ENCODE measurements at regions not wholly inside any gene's neighbourhood (a gene's known extent, or its start where the extent isn't known, plus 50 kb on each side); places are given as distances from the start of the nearest gene placed in this dataset.

DNA sequence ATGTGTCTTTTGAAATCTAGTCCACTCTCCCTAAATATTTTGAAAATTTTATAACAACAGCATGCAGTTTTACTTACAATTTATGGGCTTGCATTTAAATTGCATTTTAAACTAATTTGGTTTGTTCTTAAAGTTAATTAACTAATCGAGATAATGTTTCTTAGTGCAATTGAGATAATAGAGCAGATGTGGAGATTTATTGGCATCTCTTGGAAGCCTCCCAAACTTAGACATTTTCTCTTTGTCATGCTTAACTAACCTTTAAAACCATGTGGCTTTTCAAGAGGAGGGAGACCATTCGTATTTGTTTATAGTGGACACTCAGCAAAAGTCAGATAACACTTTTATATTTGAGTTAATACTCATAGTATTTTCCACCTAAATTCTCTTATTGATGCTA is 887.0 kb upstream of the CELF2 start:
- Mint-ChIP-seq H3K27me3 (no peaks in the 10 kb centered on the region), H3K9me3 (no peaks in the 10 kb centered on the region), H3K4me1 (no peaks in the 10 kb centered on the region), H3K36me3 (no peaks in the 10 kb centered on the region), H3K4me3 (no peak overlapping the region), H3K27ac (no peak overlapping the region)
- DNase-seq (ENCODE audit: low spot score in 2 of 2) (no peak), ATAC-seq (ENCODE audit: low read depth) (no peak)

DNA sequence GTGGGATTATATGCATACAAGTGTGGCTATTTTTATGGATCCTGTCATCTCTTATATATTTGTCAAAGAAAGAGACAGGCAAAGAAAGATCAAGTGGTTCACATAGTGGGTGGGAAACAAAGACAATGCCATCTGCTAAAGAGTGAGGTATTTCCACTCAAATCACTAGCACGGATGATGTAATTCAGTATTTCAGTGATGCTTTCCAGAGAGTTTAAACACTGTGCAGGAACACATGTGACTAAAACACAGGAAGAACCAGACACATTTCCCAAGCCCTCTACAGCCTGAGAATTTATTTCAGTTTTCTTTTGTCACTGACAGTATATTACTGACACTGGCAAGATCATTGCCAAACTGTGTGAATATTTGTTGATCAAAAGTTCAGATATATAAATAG is 885.7 kb upstream of the CELF2 start:
- Mint-ChIP-seq H3K4me1 (no peaks in the 10 kb centered on the region), H3K27me3 (no peaks in the 10 kb centered on the region), H3K9me3 (no peaks in the 10 kb centered on the region), H3K36me3 (no peaks in the 10 kb centered on the region), H3K4me3 (no peak overlapping the region), H3K27ac (no peak overlapping the region)
- ATAC-seq (ENCODE audit: low read depth) (no peak), DNase-seq (ENCODE audit: low spot score in 2 of 2) (no peak)

- no peak for DNase-seq (ENCODE audit: low spot score in 2 of 2)
- H3K4me1 Mint-ChIP-seq, result no peaks in the 10 kb centered on the region
- no peak for ATAC-seq (ENCODE audit: low read depth)
- no peaks in the 10 kb centered on the region for H3K27me3 Mint-ChIP-seq
- H3K4me3 Mint-ChIP-seq, result no peak overlapping the region
- no peaks in the 10 kb centered on the region for H3K36me3 Mint-ChIP-seq
- no peaks in the 10 kb centered on the region for H3K9me3 Mint-ChIP-seq
- no peak overlapping the region for H3K27ac Mint-ChIP-seq
Measured at GRCh38 chr10:10133281-10133680, 884.4 kb upstream of the CELF2 start.

- no peaks in the 10 kb centered on the region for H3K9me3 Mint-ChIP-seq
Measured at GRCh38 chr10:10138685-10139084, 879.0 kb upstream of the CELF2 start.

DNA sequence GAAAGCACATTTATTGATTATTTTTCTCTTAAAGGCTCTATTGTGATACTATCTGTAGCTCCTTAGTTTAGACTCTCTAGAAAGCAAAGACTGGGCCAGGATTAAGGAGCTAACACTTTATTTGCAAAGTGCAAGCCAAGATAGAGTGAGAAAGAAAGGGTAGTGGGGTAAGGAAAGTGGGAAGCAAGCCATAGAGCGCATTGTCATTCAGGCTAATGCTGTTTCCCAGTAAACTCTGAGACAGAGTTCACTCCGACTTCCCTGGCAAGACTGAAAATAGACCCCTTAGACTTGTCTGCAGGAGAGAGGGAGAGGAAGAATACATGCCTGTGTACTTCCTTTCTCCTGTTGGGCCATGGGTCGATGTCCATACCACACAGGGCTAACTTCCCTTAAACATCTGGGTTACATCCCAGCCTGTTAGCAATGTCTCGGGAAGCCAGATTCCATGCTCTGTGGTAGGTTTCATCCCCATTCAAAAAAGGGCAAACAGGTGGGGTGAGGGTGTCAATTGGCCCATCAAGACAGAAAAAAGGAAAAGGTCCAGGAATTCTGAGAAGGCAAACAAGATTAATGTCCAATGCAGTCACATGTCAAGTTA is 875.8 kb upstream of the CELF2 start:
- Mint-ChIP-seq H3K9me3 (no peaks in the 10 kb centered on the region), H3K27me3 (no peaks in the 10 kb centered on the region), H3K36me3 (no peaks in the 10 kb centered on the region), H3K4me1 (peaks cover 7% of the 10 kb centered on the region), H3K27ac (no peak overlapping the region), H3K4me3 (no peak overlapping the region)
- ATAC-seq (ENCODE audit: low read depth) (no peak), DNase-seq (ENCODE audit: low spot score in 2 of 2) (no peak)

More at GRCh38 chr10:10138685-10139084, 879.0 kb upstream of the CELF2 start:
- Mint-ChIP-seq H3K27me3 (no peaks in the 10 kb centered on the region), H3K4me3 (peak overlapping the region; percentile 48), H3K27ac (peak overlapping the region; percentile 48), H3K4me1 (peaks cover 7% of the 10 kb centered on the region), H3K36me3 (no peaks in the 10 kb centered on the region)
- ATAC-seq (ENCODE audit: low read depth) (no peak), DNase-seq (ENCODE audit: low spot score in 2 of 2) (no peak)

- H3K4me3 Mint-ChIP-seq, result no peak overlapping the region
- no peaks in the 10 kb centered on the region for H3K27me3 Mint-ChIP-seq
- no peaks in the 10 kb centered on the region for H3K9me3 Mint-ChIP-seq
- no peak overlapping the region for H3K27ac Mint-ChIP-seq
- no peak for ATAC-seq (ENCODE audit: low read depth)
- no peaks in the 10 kb centered on the region for H3K4me1 Mint-ChIP-seq
- no peak for DNase-seq (ENCODE audit: low spot score in 2 of 2)
- H3K36me3 Mint-ChIP-seq, result no peaks in the 10 kb centered on the region
Measured at GRCh38 chr10:10146604-10147003, 871.1 kb upstream of the CELF2 start.

DNA sequence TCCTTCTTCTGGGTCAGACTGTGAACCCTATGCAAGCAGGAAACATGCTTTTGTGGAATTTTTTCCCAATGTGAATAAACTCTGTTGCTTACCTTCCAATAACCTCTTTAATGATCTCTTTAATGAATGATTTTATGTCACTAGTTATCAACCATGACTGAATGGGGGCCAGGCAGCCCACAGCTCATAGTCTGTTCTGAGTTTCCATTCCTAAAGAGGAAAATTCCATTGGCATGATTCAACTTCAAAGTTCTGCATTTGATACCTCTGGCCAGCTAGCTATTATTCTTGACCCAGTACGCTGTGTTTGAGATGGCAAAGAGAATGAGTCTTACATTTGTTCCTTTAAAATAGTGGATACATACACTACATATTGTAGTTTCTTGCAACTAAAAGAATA is 867.8 kb upstream of the CELF2 start:
- no peak overlapping the region for H3K4me3 Mint-ChIP-seq
- ATAC-seq (ENCODE audit: low read depth) (no peak), DNase-seq (ENCODE audit: low spot score in 2 of 2) (no peak)
- no peaks in the 10 kb centered on the region for H3K4me1 Mint-ChIP-seq
- H3K9me3 Mint-ChIP-seq, result no peaks in the 10 kb centered on the region
- no peaks in the 10 kb centered on the region for H3K36me3 Mint-ChIP-seq
- H3K27ac Mint-ChIP-seq, result no peak overlapping the region
- peaks cover 1% of the 10 kb centered on the region for H3K27me3 Mint-ChIP-seq

DNA sequence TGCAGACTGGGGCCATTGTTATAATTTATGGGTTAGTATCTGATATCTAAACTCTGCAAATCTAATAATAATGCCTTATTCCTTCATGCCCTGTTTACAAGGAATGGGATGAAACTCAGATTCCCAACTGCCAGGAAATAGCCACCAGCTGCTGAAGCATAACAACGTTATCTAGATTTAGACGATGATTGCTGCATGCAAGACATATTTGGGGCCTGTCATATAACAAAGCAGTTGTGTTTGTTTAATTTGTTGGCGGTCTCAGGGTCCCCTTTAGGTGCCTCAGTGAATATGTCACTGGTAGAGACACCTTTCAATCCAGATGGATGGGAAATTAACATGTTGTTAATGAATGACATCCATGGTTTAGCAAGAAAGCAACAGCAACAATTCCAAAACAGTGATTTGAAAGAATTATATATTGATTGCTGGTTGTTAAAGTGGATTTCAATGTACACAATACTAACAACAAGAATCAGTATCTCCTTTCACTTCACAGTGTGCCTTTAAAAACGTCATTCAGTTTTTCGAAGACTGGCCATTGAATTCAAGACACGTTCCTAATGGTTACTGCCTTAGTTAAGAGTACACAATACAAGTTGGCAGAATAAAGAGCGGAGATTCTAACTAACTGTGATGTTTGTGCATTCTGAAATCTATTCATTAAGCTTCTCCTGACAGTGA is 860.6 kb upstream of the CELF2 start:
- Mint-ChIP-seq H3K9me3 (peaks cover 2% of the 10 kb centered on the region), H3K36me3 (no peaks in the 10 kb centered on the region), H3K4me1 (no peaks in the 10 kb centered on the region), H3K27me3 (no peaks in the 10 kb centered on the region), H3K4me3 (no peak overlapping the region), H3K27ac (no peak overlapping the region)
- ATAC-seq (ENCODE audit: low read depth) (no peak), DNase-seq (ENCODE audit: low spot score in 2 of 2) (no peak)

DNA sequence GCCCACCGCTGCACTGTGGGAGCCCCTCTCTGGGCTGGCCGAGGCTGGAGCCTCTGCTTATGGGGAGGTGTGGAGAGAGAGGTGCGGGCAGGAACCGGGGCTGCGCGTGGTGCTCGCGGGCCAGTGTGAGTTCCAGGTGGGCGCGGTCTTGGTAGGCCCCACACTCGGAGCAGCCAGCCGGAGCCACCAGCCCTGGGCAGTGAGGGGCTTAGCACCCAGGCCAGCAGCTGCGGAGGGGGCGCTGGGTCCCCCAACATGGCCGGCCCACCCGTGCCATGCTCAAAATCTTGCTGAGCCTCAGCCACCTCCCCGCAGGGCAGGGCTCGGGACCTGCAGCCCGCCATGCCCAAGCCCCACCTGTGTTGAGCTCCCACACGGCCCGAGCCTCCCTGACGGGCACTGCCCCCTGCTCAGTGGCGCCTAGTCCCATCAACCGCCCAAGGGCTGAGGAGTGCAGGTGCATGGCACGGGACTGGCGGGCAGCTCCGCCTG is 856.8 kb upstream of the CELF2 start:
- Mint-ChIP-seq H3K9me3 (peaks cover 8% of the 10 kb centered on the region), H3K27me3 (no peaks in the 10 kb centered on the region), H3K27ac (no peak overlapping the region), H3K4me1 (peaks cover 3% of the 10 kb centered on the region), H3K36me3 (no peaks in the 10 kb centered on the region), H3K4me3 (no peak overlapping the region)
- ATAC-seq (ENCODE audit: low read depth) (no peak), DNase-seq (ENCODE audit: low spot score in 2 of 2) (no peak)

GRCh38 chr10:10164848-10165247 is 852.8 kb upstream of the CELF2 start:
- Mint-ChIP-seq H3K9me3 (peaks cover 7% of the 10 kb centered on the region), H3K27ac (no peak overlapping the region), H3K4me1 (peaks cover 3% of the 10 kb centered on the region), H3K36me3 (no peaks in the 10 kb centered on the region), H3K27me3 (no peaks in the 10 kb centered on the region), H3K4me3 (no peak overlapping the region)
- DNase-seq (ENCODE audit: low spot score in 2 of 2), result no peak
- ATAC-seq (ENCODE audit: low read depth), result no peak

GRCh38 chr10:10165415-10165814 is 852.3 kb upstream of the CELF2 start:
- H3K4me1 Mint-ChIP-seq, result peaks cover 3% of the 10 kb centered on the region
- H3K27me3 Mint-ChIP-seq, result no peaks in the 10 kb centered on the region
- H3K36me3 Mint-ChIP-seq, result no peaks in the 10 kb centered on the region
- H3K9me3 Mint-ChIP-seq, result peaks cover 6% of the 10 kb centered on the region
- H3K4me3 Mint-ChIP-seq, result no peak overlapping the region
- DNase-seq (ENCODE audit: low spot score in 2 of 2) (no peak), ATAC-seq (ENCODE audit: low read depth) (no peak)
- H3K27ac Mint-ChIP-seq, result no peak overlapping the region

DNA sequence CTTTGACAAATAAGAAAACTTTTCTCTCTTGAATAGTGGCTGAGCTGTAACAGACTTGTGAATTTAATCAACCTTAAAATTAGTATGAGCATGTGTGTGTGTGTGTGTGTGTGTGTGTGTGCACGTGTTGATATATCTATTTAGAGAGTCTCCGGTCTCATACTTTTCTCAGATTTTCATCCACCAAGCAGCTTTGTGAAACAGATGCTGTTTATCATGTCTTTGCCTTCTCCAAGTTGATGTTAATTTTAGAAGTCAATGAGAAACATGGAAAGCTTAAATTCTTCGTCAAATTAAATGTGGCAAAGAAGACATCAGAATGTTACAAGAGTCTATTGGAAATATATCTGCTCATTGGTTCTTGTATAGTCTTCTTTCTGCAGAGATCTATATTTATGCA is 839.2 kb upstream of the CELF2 start:
- ATAC-seq (ENCODE audit: low read depth), result no peak
- no peak overlapping the region for H3K27ac Mint-ChIP-seq
- DNase-seq (ENCODE audit: low spot score in 2 of 2), result no peak
- H3K4me1 Mint-ChIP-seq, result no peaks in the 10 kb centered on the region
- H3K4me3 Mint-ChIP-seq, result no peak overlapping the region
- H3K9me3 Mint-ChIP-seq, result peaks cover 10% of the 10 kb centered on the region
- H3K27me3 Mint-ChIP-seq, result peaks cover 4% of the 10 kb centered on the region
- no peaks in the 10 kb centered on the region for H3K36me3 Mint-ChIP-seq

GRCh38 chr10:10193848-10194247 is 823.8 kb upstream of the CELF2 start:
- no peaks in the 10 kb centered on the region for H3K4me1 Mint-ChIP-seq
- no peaks in the 10 kb centered on the region for H3K36me3 Mint-ChIP-seq
- no peaks in the 10 kb centered on the region for H3K27me3 Mint-ChIP-seq
- H3K27ac Mint-ChIP-seq, result no peak overlapping the region
- ATAC-seq (ENCODE audit: low read depth) (no peak), DNase-seq (ENCODE audit: low spot score in 2 of 2) (no peak)
- H3K4me3 Mint-ChIP-seq, result no peak overlapping the region
- H3K9me3 Mint-ChIP-seq, result no peaks in the 10 kb centered on the region

GRCh38 chr10:10196701-10197100 is 821.0 kb upstream of the CELF2 start:
- Mint-ChIP-seq H3K9me3 (no peaks in the 10 kb centered on the region), H3K36me3 (no peaks in the 10 kb centered on the region), H3K27me3 (no peaks in the 10 kb centered on the region), H3K4me3 (no peak overlapping the region), H3K4me1 (no peaks in the 10 kb centered on the region), H3K27ac (no peak overlapping the region)
- ATAC-seq (ENCODE audit: low read depth), result no peak
- no peak for DNase-seq (ENCODE audit: low spot score in 2 of 2)

DNA sequence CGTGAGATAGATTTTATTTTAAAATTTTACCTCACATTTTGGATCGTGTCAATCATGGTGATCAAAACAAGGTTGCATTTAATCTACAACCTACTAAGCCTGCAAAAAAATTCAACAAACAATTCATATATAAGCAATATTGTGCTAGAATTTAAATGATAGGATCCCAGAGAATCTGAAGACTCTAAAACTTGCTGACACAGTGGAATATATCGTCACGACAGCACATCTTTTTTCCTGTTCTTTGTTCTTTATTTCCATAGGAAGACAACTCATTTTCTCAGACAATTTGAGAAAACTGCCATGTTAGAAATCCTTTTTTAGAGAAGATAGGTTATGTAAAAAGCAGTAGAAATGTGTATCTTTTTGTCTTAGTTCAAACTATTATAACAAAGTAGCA is 820.2 kb upstream of the CELF2 start:
- no peak for DNase-seq (ENCODE audit: low spot score in 2 of 2)
- H3K9me3 Mint-ChIP-seq, result no peaks in the 10 kb centered on the region
- H3K27ac Mint-ChIP-seq, result no peak overlapping the region
- H3K4me1 Mint-ChIP-seq, result no peaks in the 10 kb centered on the region
- ATAC-seq (ENCODE audit: low read depth), result no peak
- H3K4me3 Mint-ChIP-seq, result no peak overlapping the region
- no peaks in the 10 kb centered on the region for H3K36me3 Mint-ChIP-seq
- H3K27me3 Mint-ChIP-seq, result no peaks in the 10 kb centered on the region

Data from memory B cell (primary cell).